ENCODE measurements at regions not wholly inside any gene's neighbourhood (a gene's known extent, or its start where the extent isn't known, plus 50 kb on each side); places are given as distances from the start of the nearest gene placed in this dataset.

GRCh38 chr5:173496129-173496882 is 120.1 kb downstream of the BOD1 start:
- no peak for DNase-seq
- Histone ChIP-seq H3K4me1 (ENCODE audit: control insufficient read depth, insufficient read depth, low read length) (no peaks in the 10 kb centered on the region), H3K4me3 (ENCODE audit: low read length) (no peak overlapping the region), H3K27ac (ENCODE audit: low read length) (no peak overlapping the region), H3K27me3 (ENCODE audit: control insufficient read depth, insufficient read depth, low read length) (peaks cover 6% of the 10 kb centered on the region), H3K36me3 (ENCODE audit: control insufficient read depth, insufficient read depth, low read length) (no peaks in the 10 kb centered on the region), H3K9me3 (ENCODE audit: control insufficient read depth, low read depth, low read length) (no peaks in the 10 kb centered on the region)
- WGBS (ENCODE audit: insufficient coverage, low lambda C conversion rate): 33% methylated on average over 1 of the region's 9 CpGs

GRCh38 chr5:173495225-173495904 is 121.1 kb downstream of the BOD1 start:
- Histone ChIP-seq H3K4me1 (ENCODE audit: control insufficient read depth, insufficient read depth, low read length) (no peaks in the 10 kb centered on the region), H3K9me3 (ENCODE audit: control insufficient read depth, low read depth, low read length) (no peaks in the 10 kb centered on the region), H3K27ac (ENCODE audit: low read length) (no peak overlapping the region), H3K36me3 (ENCODE audit: control insufficient read depth, insufficient read depth, low read length) (no peaks in the 10 kb centered on the region), H3K4me3 (ENCODE audit: low read length) (no peak overlapping the region), H3K27me3 (ENCODE audit: control insufficient read depth, insufficient read depth, low read length) (peaks cover 6% of the 10 kb centered on the region)
- no peak for DNase-seq
- WGBS (ENCODE audit: insufficient coverage, low lambda C conversion rate): no CpG with 5 or more reads among the region's 3 CpGs

GRCh38 chr5:173494446-173494845 is 122.0 kb downstream of the BOD1 start:
- WGBS (ENCODE audit: insufficient coverage, low lambda C conversion rate): 100% methylated on average over 1 of the region's 2 CpGs
- Histone ChIP-seq H3K9me3 (ENCODE audit: control insufficient read depth, low read depth, low read length) (no peaks in the 10 kb centered on the region), H3K4me1 (ENCODE audit: control insufficient read depth, insufficient read depth, low read length) (no peaks in the 10 kb centered on the region), H3K27me3 (ENCODE audit: control insufficient read depth, insufficient read depth, low read length) (peaks cover 6% of the 10 kb centered on the region), H3K36me3 (ENCODE audit: control insufficient read depth, insufficient read depth, low read length) (no peaks in the 10 kb centered on the region), H3K27ac (ENCODE audit: low read length) (no peak overlapping the region), H3K4me3 (ENCODE audit: low read length) (no peak overlapping the region)
- no peak for DNase-seq

- Histone ChIP-seq H3K36me3 (ENCODE audit: control insufficient read depth, insufficient read depth, low read length) (no peaks in the 10 kb centered on the region), H3K27me3 (ENCODE audit: control insufficient read depth, insufficient read depth, low read length) (peaks cover 6% of the 10 kb centered on the region), H3K4me3 (ENCODE audit: low read length) (no peak overlapping the region), H3K27ac (ENCODE audit: low read length) (no peak overlapping the region), H3K9me3 (ENCODE audit: control insufficient read depth, low read depth, low read length) (no peaks in the 10 kb centered on the region), H3K4me1 (ENCODE audit: control insufficient read depth, insufficient read depth, low read length) (no peaks in the 10 kb centered on the region)
- no peak for DNase-seq
- 100% methylated on average over 1 of the region's 6 CpGs for WGBS (ENCODE audit: insufficient coverage, low lambda C conversion rate)
Measured at GRCh38 chr5:173493846-173494245, 122.6 kb downstream of the BOD1 start.

GRCh38 chr5:173493040-173493439 is 123.4 kb downstream of the BOD1 start:
- Histone ChIP-seq H3K27me3 (ENCODE audit: control insufficient read depth, insufficient read depth, low read length) (peaks cover 6% of the 10 kb centered on the region), H3K4me1 (ENCODE audit: control insufficient read depth, insufficient read depth, low read length) (no peaks in the 10 kb centered on the region), H3K9me3 (ENCODE audit: control insufficient read depth, low read depth, low read length) (no peaks in the 10 kb centered on the region), H3K36me3 (ENCODE audit: control insufficient read depth, insufficient read depth, low read length) (no peaks in the 10 kb centered on the region), H3K4me3 (ENCODE audit: low read length) (no peak overlapping the region), H3K27ac (ENCODE audit: low read length) (no peak overlapping the region)
- DNase-seq: no peak
- WGBS (ENCODE audit: insufficient coverage, low lambda C conversion rate): no CpG with 5 or more reads among the region's 2 CpGs

- H3K27me3 ChIP-seq (ENCODE audit: control insufficient read depth, insufficient read depth, low read length): peaks cover 2% of the 10 kb centered on the region
- no peak overlapping the region for H3K4me3 ChIP-seq (ENCODE audit: low read length)
- no CpG with 5 or more reads among the region's 1 CpG for WGBS (ENCODE audit: insufficient coverage, low lambda C conversion rate)
- DNase-seq: no peak
- no peaks in the 10 kb centered on the region for H3K9me3 ChIP-seq (ENCODE audit: control insufficient read depth, low read depth, low read length)
- H3K4me1 ChIP-seq (ENCODE audit: control insufficient read depth, insufficient read depth, low read length): no peaks in the 10 kb centered on the region
- H3K36me3 ChIP-seq (ENCODE audit: control insufficient read depth, insufficient read depth, low read length): no peaks in the 10 kb centered on the region
- no peak overlapping the region for H3K27ac ChIP-seq (ENCODE audit: low read length)
Measured at GRCh38 chr5:173490681-173491080, 125.8 kb downstream of the BOD1 start.

GRCh38 chr5:173488144-173488543 is 128.3 kb downstream of the BOD1 start:
- Histone ChIP-seq H3K9me3 (ENCODE audit: control insufficient read depth, low read depth, low read length) (no peaks in the 10 kb centered on the region), H3K4me3 (ENCODE audit: low read length) (no peak overlapping the region), H3K27ac (ENCODE audit: low read length) (no peak overlapping the region), H3K4me1 (ENCODE audit: control insufficient read depth, insufficient read depth, low read length) (no peaks in the 10 kb centered on the region), H3K27me3 (ENCODE audit: control insufficient read depth, insufficient read depth, low read length) (no peaks in the 10 kb centered on the region), H3K36me3 (ENCODE audit: control insufficient read depth, insufficient read depth, low read length) (no peaks in the 10 kb centered on the region)
- DNase-seq: no peak
- WGBS (ENCODE audit: insufficient coverage, low lambda C conversion rate): no CpG with 5 or more reads among the region's 5 CpGs

GRCh38 chr5:173487300-173487699 is 129.2 kb downstream of the BOD1 start:
- no CpG with 5 or more reads among the region's 1 CpG for WGBS (ENCODE audit: insufficient coverage, low lambda C conversion rate)
- no peak for DNase-seq
- Histone ChIP-seq H3K4me1 (ENCODE audit: control insufficient read depth, insufficient read depth, low read length) (no peaks in the 10 kb centered on the region), H3K9me3 (ENCODE audit: control insufficient read depth, low read depth, low read length) (no peaks in the 10 kb centered on the region), H3K4me3 (ENCODE audit: low read length) (no peak overlapping the region), H3K27ac (ENCODE audit: low read length) (no peak overlapping the region), H3K27me3 (ENCODE audit: control insufficient read depth, insufficient read depth, low read length) (no peaks in the 10 kb centered on the region), H3K36me3 (ENCODE audit: control insufficient read depth, insufficient read depth, low read length) (no peaks in the 10 kb centered on the region)

- Histone ChIP-seq H3K4me3 (ENCODE audit: low read length) (no peak overlapping the region), H3K27ac (ENCODE audit: low read length) (no peak overlapping the region), H3K36me3 (ENCODE audit: control insufficient read depth, insufficient read depth, low read length) (no peaks in the 10 kb centered on the region), H3K27me3 (ENCODE audit: control insufficient read depth, insufficient read depth, low read length) (no peaks in the 10 kb centered on the region), H3K9me3 (ENCODE audit: control insufficient read depth, low read depth, low read length) (no peaks in the 10 kb centered on the region), H3K4me1 (ENCODE audit: control insufficient read depth, insufficient read depth, low read length) (no peaks in the 10 kb centered on the region)
- 60% methylated on average over 1 of the region's 6 CpGs for WGBS (ENCODE audit: insufficient coverage, low lambda C conversion rate)
- DNase-seq: no peak
Measured at GRCh38 chr5:173486355-173487225, 129.9 kb downstream of the BOD1 start.

- no peak overlapping the region for H3K4me3 ChIP-seq (ENCODE audit: low read length)
- no peaks in the 10 kb centered on the region for H3K4me1 ChIP-seq (ENCODE audit: control insufficient read depth, insufficient read depth, low read length)
- no peaks in the 10 kb centered on the region for H3K36me3 ChIP-seq (ENCODE audit: control insufficient read depth, insufficient read depth, low read length)
- H3K27me3 ChIP-seq (ENCODE audit: control insufficient read depth, insufficient read depth, low read length): no peaks in the 10 kb centered on the region
- H3K27ac ChIP-seq (ENCODE audit: low read length): no peak overlapping the region
- no peaks in the 10 kb centered on the region for H3K9me3 ChIP-seq (ENCODE audit: control insufficient read depth, low read depth, low read length)
- WGBS (ENCODE audit: insufficient coverage, low lambda C conversion rate): 81% methylated on average over 4 of the region's 10 CpGs
- no peak for DNase-seq
Measured at GRCh38 chr5:173484569-173484968, 131.9 kb downstream of the BOD1 start.

All from large intestine (tissue), 3 donors.